PC-3 (cell line): ENCODE measurements at regions not wholly inside any gene's neighbourhood (a gene's known extent, or its start where the extent isn't known, plus 50 kb on each side); places are given as distances from the start of the nearest gene placed in this dataset.
"Not testable (repeated sequence)": the region's sequence is repeated elsewhere in the genome, so short reads cannot be mapped to it uniquely, and the experiment has no call there.

Experiments
- ATAC-seq: fragments of 200-7000 bp; cut with Tn5 transposase; 2 replicates; pipeline ENCODE4 v1.9.1; 2020; ENCODE audit warnings: mild to moderate bottlenecking, moderate library complexity
- BruUV-seq: library from RNA; stranded (reverse); fragments of 400-500 nt; replicated peaks from 2 replicates; lab custom pipeline; 2021; lab: Mats Ljungman, UMichigan
- CTCF ChIA-PET: fragments of 300-600 bp; sonication (Branson Sonifier 250); formaldehyde crosslinking; loops from one replicate; lab custom pipeline; 2022; ENCODE audit warnings: antibody characterized with exemption; lab: Charles Lee
- POLR2A ChIA-PET: fragments of 300-600 bp; sonication (Branson Sonifier 250); formaldehyde crosslinking; loops from one replicate; lab custom pipeline; 2022; ENCODE audit warnings: antibody characterized with exemption; ENCODE audit not compliant: unreplicated experiment; lab: Charles Lee
- DNase-seq: peaks from one replicate; pipeline ENCODE4 v3.0.0-alpha.2; 2015
- H2AFZ ChIP-seq: fragments of 300-600 bp; sonication (generic); 2 replicates; pipeline ENCODE4 v1.6.0; 2016; ENCODE audit warnings: antibody characterized with exemption, low read length
- H3F3A ChIP-seq: fragments of 300-600 bp; sonication (generic); one replicate; pipeline ENCODE4 v1.6.0; 2017; ENCODE audit warnings: antibody characterized with exemption, low read length, control low read depth, mild to moderate bottlenecking; ENCODE audit not compliant: unreplicated experiment
- H3K27ac ChIP-seq: fragments of 300-600 bp; sonication (generic); 2 replicates; pipeline ENCODE4 v1.5.1; 2016; ENCODE audit warnings: mild to moderate bottlenecking, low read length
- H3K27me3 ChIP-seq: fragments of 300-600 bp; sonication (generic); 2 replicates; pipeline ENCODE4 v1.6.1; 2016; ENCODE audit warnings: low read length, mixed read lengths
- H3K36me3 ChIP-seq: fragments of 300-600 bp; sonication (generic); 2 replicates; pipeline ENCODE4 v1.6.1; 2016; ENCODE audit warnings: low read depth, mixed run types, low read length, mixed read lengths
- H3K4me1 ChIP-seq: fragments of 300-600 bp; sonication (generic); 2 replicates; pipeline ENCODE4 v1.5.1; 2016; ENCODE audit warnings: low read length; ENCODE audit not compliant: insufficient read depth
- H3K4me2 ChIP-seq: fragments of 300-600 bp; sonication (generic); 2 replicates; pipeline ENCODE4 v1.6.0; 2016; ENCODE audit warnings: low read length
- H3K4me3 ChIP-seq: fragments of 300-600 bp; sonication (generic); 2 replicates; pipeline ENCODE4 v1.5.1; 2016; ENCODE audit warnings: mild to moderate bottlenecking, low read length, mixed read lengths
- H3K79me2 ChIP-seq: fragments of 300-600 bp; sonication (generic); 2 replicates; pipeline ENCODE4 v1.6.1; 2017; ENCODE audit warnings: low read length, mixed read lengths
- H3K9ac ChIP-seq: fragments of 300-600 bp; sonication (generic); 2 replicates; pipeline ENCODE4 v1.6.0; 2016; ENCODE audit warnings: mild to moderate bottlenecking, low read length
- H3K9me2 ChIP-seq: fragments of 300-600 bp; sonication (generic); replicated peaks from 2 replicates; pipeline ENCODE4 v1.6.1; 2016; ENCODE audit warnings: mixed run types, low read length, mixed read lengths
- H3K9me3 ChIP-seq: fragments of 300-600 bp; sonication (generic); 2 replicates; pipeline ENCODE4 v1.6.1; 2016; ENCODE audit warnings: low read length, mixed read lengths
- H4K20me1 ChIP-seq: fragments of 300-600 bp; sonication (generic); 2 replicates; pipeline ENCODE4 v1.6.1; 2016; ENCODE audit warnings: low read length, mixed read lengths
- CTCF ChIP-seq: fragments of 300-600 bp; sonication (generic); conservative IDR thresholded peaks from 2 replicates; pipeline ENCODE4 v1.5.1; 2017; ENCODE audit warnings: antibody characterized with exemption, low read depth, mild to moderate bottlenecking, low read length
- EZH2 ChIP-seq: fragments of 300-600 bp; sonication (generic); IDR thresholded peaks from one replicate; pipeline ENCODE4 v1.6.1; 2017; ENCODE audit warnings: antibody characterized with exemption, mild to moderate bottlenecking, low read length; ENCODE audit not compliant: unreplicated experiment
- EZH2phosphoT487 ChIP-seq: fragments of 300-600 bp; sonication (generic); IDR thresholded peaks from 2 replicates; pipeline ENCODE4 v1.6.1; 2018; ENCODE audit warnings: mild to moderate bottlenecking, antibody characterized with exemption, low read length, borderline replicate concordance
- intact Hi-C: fragments of 100-400 bp; cut with micrococcal nuclease; formaldehyde crosslinking; loops from 2 replicates; pipeline ENCODE4 v1.9.0; 2023

- H3K9ac ChIP-seq, CTCF ChIA-PET, H3K79me2 ChIP-seq, H3K9me2 ChIP-seq, intact Hi-C loops, H3K9me3 ChIP-seq, DNase-seq, POLR2A ChIA-PET, H3K27ac ChIP-seq, H3F3A ChIP-seq, H2AFZ ChIP-seq, ATAC-seq, BruUV-seq, H3K4me2 ChIP-seq, H3K36me3 ChIP-seq, H4K20me1 ChIP-seq, H3K4me1 ChIP-seq, H3K4me3 ChIP-seq: not testable (repeated sequence)
- H3K27me3 ChIP-seq, result peaks cover 11% of the 10 kb centered on the region
Observed at GRCh38 chr22:23416169-23416690, 163.9 kb downstream of the IGLL1 start.

GRCh38 chr22:23415490-23415851 lies 164.6 kb downstream of the IGLL1 start:
- H3K9me2 ChIP-seq, result no peaks in the 10 kb centered on the region
- H3K9ac ChIP-seq, result no peak overlapping the region
- intact Hi-C loops, result no loop called here
- ATAC-seq (no peak), DNase-seq (no peak)
- no peaks in the 10 kb centered on the region for H4K20me1 ChIP-seq
- H3K79me2 ChIP-seq, result no peaks in the 10 kb centered on the region
- no peak overlapping the region for H3K27ac ChIP-seq
- POLR2A ChIA-PET, result no interaction called here
- CTCF ChIA-PET, result no interaction called here
- no peaks in the 10 kb centered on the region for H3K36me3 ChIP-seq
- no peak overlapping the region for H3K4me3 ChIP-seq
- TF ChIP-seq EZH2, result no peak
- no peak for TF ChIP-seq CTCF
- no peak for TF ChIP-seq EZH2phosphoT487
- no peak overlapping the region for H2AFZ ChIP-seq
- H3K4me2 ChIP-seq, result no peak overlapping the region
- BruUV-seq, result no TSS peak
- H3F3A ChIP-seq, result no peaks in the 10 kb centered on the region
- no peaks in the 10 kb centered on the region for H3K9me3 ChIP-seq
- H3K4me1 ChIP-seq, result no peaks in the 10 kb centered on the region
- H3K27me3 ChIP-seq, result peaks cover 17% of the 10 kb centered on the region

GRCh38 chr22:23414727-23415489 lies 165.2 kb downstream of the IGLL1 start:
- no peaks in the 10 kb centered on the region for H3K36me3 ChIP-seq
- intact Hi-C loops, result no loop called here
- H2AFZ ChIP-seq, result no peak overlapping the region
- no TSS peak for BruUV-seq
- H3K4me2 ChIP-seq, result no peak overlapping the region
- no peaks in the 10 kb centered on the region for H3K79me2 ChIP-seq
- DNase-seq (no peak), ATAC-seq (no peak)
- H3K9ac ChIP-seq, result no peak overlapping the region
- H3K27ac ChIP-seq, result no peak overlapping the region
- ChIA-PET CTCF (no interaction called here), POLR2A (no interaction called here)
- H3K4me3 ChIP-seq, result no peak overlapping the region
- H3K9me2 ChIP-seq, result no peaks in the 10 kb centered on the region
- no peaks in the 10 kb centered on the region for H4K20me1 ChIP-seq
- no peaks in the 10 kb centered on the region for H3K4me1 ChIP-seq
- H3K9me3 ChIP-seq, result no peaks in the 10 kb centered on the region
- H3F3A ChIP-seq, result no peaks in the 10 kb centered on the region
- TF ChIP-seq CTCF (no peak), EZH2phosphoT487 (no peak), EZH2 (no peak)
- H3K27me3 ChIP-seq, result peaks cover 22% of the 10 kb centered on the region
